WI38 (cell line): ENCODE measurements at regions not wholly inside any gene's neighbourhood (a gene's known extent, or its start where the extent isn't known, plus 50 kb on each side); places are given as distances from the start of the nearest gene placed in this dataset.

ENCODE experiments used
- H3K4me3 ChIP-seq: 2 replicates; pipeline ENCODE4 v1.5.1; 2011; ENCODE audit warnings: low read depth, mild to moderate bottlenecking, control low read depth, low read length
- CTCF ChIP-seq: IDR thresholded peaks from 2 replicates; pipeline ENCODE4 v1.5.1; 2012; ENCODE audit warnings: low read depth, mild to moderate bottlenecking, control low read depth, low read length

- no peak for TF ChIP-seq CTCF
- no peak overlapping the region for H3K4me3 ChIP-seq
These were observed 138.8 kb upstream of the COL5A1 start for GRCh38 chr9:134502809-134503211.

GRCh38 chr9:134503301-134504105 is 138.1 kb upstream of the COL5A1 start:
- H3K4me3 ChIP-seq, result no peak overlapping the region
- TF ChIP-seq CTCF, result no peak

GRCh38 chr9:134504106-134504385 is 137.6 kb upstream of the COL5A1 start:
- no peak overlapping the region for H3K4me3 ChIP-seq
- TF ChIP-seq CTCF, result no peak

- TF ChIP-seq CTCF, result no peak
- no peak overlapping the region for H3K4me3 ChIP-seq
These were observed 136.6 kb upstream of the COL5A1 start for GRCh38 chr9:134505032-134505431.

- TF ChIP-seq CTCF, result no peak
- H3K4me3 ChIP-seq, result no peak overlapping the region
These were observed 132.3 kb upstream of the COL5A1 start for GRCh38 chr9:134509281-134509680.

- no peak overlapping the region for H3K4me3 ChIP-seq
- no peak for TF ChIP-seq CTCF
These were observed 131.8 kb upstream of the COL5A1 start for GRCh38 chr9:134509817-134510216.

- no peak for TF ChIP-seq CTCF
- H3K4me3 ChIP-seq, result no peak overlapping the region
These were observed 127.1 kb upstream of the COL5A1 start for GRCh38 chr9:134514503-134514902.
